Right ventricle myocardium superior (tissue), 1 donor: ENCODE measurements at regions not wholly inside any gene's neighbourhood (a gene's known extent, or its start where the extent isn't known, plus 50 kb on each side); places are given as distances from the start of the nearest gene placed in this dataset.
"Not testable (repeated sequence)": the region's sequence is repeated elsewhere in the genome, so short reads cannot be mapped to it uniquely, and the experiment has no call there.

Experiments used
- ATAC-seq: fragments of 200-7000 bp; cut with Tn5 transposase; one replicate; pipeline ENCODE4 v1.9.1; 2020; ENCODE audit warnings: mild to moderate bottlenecking; ENCODE audit not compliant: poor library complexity
- DNase-seq: peaks from one replicate; pipeline ENCODE4 v3.0.0-alpha.2; 2020
- intact Hi-C: fragments of 100-400 bp; cut with DNase I; formaldehyde crosslinking; loops from one replicate; pipeline ENCODE4 v1.11.2; 2022
- donor health status: DM: no; HTN: yes; CAD: no; lungs with severe emphysema.

DNA sequence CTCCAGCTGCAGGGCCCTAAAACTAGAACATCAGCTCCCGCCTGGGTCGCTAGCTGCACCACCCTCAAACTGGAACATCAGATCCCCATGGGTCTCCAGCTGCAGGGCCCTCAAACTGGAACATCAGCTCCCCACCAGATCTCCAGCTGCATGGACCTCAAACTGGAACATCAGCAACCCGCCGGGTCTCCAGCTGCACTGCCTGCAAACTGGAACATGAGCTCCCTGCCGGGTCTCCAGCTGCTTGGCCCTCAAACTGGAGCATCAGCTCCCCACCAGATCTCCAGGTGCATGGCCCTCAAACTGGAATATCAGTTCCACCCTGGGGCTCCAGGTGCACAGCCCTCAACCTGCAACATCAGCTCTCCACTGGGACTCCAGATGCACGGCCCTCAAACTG lies 82.7 kb downstream of the TFRC start:
- intact Hi-C loops, DNase-seq, ATAC-seq: not testable (repeated sequence)

DNA sequence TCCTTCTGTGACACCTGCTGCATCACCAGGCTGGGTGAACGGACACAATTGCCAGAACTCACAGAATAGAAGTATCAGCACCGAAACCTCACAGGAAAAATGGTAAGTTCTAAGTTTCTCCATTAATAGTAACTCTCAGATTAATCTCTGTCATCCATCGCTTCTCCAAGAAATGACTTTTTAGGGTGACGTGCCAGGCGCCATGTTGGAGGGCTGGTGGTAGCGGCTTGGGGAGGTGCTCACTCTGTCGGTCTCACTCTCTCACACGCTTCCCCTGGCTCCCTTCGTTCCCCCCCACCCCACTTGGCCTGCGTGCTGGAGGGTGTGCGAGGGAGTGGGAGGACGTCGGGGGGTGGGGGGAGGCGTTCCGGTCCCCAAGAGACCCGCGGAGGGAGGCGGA lies 85.6 kb downstream of the TFRC start:
- DNase-seq, ATAC-seq, intact Hi-C loops: not testable (repeated sequence)

DNA sequence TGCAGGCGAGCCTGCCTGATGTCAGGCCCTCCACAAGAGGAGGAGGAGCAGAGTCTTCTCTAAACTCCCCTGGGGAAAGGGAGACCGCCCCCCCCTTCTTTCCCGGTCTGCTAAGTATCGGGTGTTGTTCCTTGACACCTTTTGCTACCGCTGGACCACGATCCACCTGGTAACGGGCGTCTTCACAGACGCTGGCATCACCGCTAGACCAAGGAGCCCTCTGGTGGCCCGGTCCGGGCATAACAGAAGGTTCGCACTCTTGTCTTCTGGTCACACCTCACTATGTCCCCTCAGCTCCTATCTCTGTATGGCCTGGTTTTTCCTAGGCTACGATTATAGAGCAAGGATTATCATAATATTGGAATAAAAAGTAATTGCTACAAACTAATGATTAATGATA lies 86.0 kb upstream of the TNK2 start:
- intact Hi-C loops, ATAC-seq: not testable (repeated sequence)
- DNase-seq, result peak; percentile 59

DNA sequence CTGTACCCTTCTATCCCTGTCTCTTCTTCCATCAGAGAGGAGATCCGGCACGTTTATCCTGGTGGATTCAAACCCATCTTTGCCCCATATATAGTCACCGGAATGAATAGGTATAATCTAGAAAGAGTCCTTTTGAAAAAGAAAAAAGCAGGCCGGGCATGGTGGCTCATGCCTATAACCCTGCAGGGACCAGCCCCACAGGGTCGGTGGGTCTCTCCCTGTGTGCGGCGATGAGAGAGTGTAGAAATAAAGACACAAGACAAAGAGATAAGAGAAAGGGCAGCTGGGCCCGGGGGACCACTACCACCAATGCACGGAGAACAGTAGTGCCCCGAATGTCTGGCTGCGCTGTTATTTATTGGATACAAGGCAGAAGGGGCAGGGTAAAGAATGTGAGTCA lies 85.3 kb upstream of the TNK2 start:
- ATAC-seq, DNase-seq, intact Hi-C loops: not testable (repeated sequence)

DNA sequence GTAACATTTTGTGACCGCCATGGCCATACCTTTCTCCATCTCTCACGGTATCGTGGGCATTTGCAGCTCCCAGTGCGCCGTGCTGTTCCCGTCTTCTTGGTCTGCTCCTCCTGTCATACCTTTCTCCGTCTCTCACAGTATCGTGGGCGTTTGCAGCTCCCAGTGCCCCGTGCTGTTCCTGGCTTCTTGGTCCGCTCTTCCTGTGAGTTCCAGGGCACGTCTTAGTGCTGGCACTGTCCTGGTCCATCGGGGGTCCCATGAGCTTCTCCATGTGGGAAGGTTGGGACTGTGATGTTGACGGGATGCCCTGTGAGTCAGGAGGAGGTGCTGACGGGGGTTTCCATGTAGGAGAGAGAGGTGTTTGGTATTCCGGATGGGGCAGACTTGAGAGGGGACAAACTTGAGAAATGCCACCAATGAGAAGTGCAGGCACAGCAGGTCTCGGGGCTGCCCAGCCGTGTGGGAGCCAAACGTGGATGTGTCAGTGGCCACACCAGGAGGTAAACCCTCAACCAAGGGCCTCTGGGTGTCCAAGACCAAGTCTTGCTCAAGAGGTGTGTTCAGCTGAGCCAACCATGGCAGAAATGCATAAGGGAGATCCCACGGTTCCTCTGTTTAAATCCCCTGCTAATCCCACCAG lies 84.7 kb upstream of the TNK2 start:
- intact Hi-C loops, ATAC-seq: not testable (repeated sequence)

DNA sequence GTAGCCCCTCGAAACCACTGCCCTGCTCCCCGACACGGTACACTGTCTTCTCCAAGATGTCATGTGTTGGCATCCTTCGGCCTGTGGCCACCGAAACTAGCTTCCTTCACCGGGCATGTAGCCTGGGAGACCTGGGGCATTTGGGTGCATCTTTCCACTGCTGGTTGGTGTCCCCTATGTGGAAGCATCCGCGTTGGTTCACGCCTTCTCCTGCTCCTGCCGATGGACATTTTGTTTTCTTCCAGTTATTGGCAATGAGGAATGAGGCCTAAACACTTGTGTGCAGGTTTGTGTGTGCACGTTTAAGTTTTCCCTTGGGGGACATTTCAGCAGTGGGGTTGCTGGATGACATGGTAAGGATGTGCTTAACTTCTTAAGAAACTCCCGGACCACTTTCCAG lies 83.6 kb upstream of the TNK2 start:
- ATAC-seq, DNase-seq, intact Hi-C loops: not testable (repeated sequence)

More for the DNA sequence above, 84.7 kb upstream of the TNK2 start:
- not testable (repeated sequence) for DNase-seq

DNA sequence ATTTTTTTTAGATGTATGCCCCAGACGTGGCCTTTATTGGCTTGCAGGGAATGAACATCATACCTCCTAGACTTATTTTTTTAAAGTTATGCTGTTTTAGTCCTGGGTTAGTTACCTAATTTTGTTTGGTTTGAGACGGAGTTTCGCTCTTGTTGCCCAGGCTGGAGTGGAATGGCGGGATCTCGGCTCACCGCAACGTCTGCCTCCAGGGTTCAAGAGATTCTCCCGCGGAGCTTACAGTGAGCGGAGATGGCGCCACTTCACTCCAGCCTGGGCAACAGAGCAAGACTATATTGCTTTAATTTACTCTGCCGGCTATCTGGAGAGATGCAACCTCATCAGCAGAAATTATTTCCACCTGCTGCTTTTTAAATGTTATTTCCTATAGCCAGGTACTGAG lies 82.9 kb upstream of the TNK2 start:
- not testable (repeated sequence) for ATAC-seq

DNA sequence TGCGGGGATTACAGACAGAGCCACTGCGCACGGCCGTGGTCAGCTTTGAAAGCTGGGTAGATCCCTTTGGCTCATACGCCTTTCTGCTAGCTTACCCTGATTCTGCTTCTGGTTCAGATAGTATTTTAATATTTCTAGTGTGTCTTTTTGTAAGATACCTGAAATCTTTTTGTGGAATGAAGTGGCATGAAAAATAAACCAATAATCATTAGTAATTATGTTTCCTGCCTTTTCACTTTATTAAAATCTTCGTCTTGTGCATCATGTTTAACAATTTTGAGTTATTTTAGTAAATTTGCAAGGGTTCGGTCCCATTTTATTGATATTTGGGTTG lies 82.5 kb upstream of the TNK2 start:
- intact Hi-C loops, ATAC-seq, DNase-seq: not testable (repeated sequence)

More for the DNA sequence above, 82.9 kb upstream of the TNK2 start:
- intact Hi-C loops, DNase-seq: not testable (repeated sequence)

DNA sequence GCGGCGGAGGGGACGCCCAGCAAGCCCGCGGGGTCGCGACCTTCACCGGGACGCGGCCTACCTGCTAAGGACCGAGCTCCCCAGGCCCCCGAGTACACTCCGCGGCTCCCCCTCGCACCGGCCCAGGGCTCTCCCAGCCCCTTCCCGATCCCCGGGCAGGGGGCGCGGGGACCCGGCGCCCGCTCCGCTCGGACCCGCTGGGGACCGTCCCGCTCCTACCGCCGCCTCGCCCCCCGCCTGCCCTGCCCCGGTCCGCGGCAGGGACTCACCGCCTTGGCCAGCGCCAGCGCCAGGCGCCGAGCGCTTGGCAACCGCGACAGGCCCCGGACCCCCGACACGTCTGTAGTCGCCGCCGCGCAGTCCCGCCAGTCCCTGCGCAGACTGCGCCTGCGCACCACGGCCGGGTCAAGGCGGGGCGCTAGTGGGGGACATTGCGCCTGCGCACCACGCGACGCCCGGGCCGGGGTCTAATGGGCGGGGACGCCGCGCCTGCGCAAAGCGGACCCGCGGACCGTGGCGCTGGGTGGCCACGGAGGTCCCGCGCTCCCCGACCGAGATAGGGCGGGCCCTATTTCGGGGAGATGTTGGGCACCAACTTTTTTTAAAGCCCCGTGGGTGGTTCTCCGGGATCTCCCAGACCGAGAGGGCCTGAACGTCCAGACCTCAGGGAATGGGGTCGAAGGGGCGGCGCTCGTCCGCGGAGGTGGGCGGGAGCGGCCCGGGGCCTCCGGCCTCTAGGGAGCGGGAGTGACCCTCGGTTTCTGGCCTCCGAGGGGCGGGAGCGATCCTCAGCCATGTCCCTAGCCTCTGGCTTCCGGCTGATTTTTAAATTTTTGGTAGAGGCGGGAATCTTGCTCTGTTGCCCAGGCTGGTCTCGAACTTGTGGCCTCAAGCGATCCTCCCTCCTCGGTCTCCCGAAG lies 81.8 kb upstream of the TNK2 start:
- intact Hi-C loops, result not testable (repeated sequence)
- ATAC-seq, result peak; percentile 99
- DNase-seq, result peak; percentile 98

DNA sequence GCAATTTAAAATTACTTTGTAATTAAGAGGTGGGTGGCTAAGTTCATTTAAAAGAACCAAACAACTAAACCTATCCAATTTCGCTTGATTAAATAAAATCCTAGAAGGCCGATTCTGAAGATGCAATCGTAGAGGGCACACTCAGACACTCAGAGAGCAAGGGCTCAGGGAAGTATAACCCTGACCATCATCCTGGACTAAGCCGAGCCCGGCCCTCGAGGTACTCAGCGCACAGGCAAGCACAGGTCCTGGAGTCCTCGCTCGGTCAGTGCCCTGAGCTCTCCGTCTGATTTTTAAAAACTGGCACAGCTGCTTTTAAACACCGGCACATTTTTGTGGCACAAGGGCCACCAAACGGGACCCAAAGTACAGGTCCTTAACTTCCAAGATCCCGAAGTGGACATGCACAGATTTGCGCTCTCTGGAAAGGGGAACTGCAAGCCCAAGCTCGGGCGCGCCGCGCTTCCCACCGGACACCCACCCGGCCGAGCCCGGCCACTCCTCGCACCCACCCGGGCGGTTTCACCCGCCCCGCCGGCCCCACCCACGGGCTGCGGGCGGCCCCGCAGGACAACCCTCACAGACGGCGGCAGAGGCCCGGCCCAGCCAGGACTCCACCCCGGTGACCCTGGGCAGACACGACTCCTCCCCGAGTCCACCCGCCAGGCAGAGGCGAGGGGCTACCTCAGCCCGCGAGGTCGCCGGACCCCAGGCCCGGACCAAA lies 81.0 kb upstream of the TNK2 start:
- peak; percentile 78 for ATAC-seq
- intact Hi-C loops, result not testable (repeated sequence)
- DNase-seq, result peak; percentile 78

DNA sequence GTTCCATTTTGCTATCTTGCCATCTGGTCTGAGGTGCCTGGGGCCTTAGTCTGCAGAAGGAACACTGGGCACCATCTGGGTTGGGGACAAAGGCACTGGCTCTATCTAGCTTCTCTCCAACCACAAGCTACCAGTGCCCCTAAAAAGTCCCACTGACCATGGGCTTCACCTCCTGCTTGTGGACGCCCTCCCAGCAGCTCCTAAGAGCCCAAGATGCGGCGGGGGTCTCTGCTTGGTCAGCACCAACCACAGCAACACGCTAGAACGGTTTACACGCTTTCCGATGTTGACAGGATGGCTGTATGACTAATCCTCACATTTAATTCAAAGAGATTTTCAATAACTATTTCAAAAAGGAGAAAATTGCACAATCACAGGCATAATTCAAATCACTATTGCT lies 80.4 kb upstream of the TNK2 start:
- ATAC-seq, DNase-seq, intact Hi-C loops: not testable (repeated sequence)

DNA sequence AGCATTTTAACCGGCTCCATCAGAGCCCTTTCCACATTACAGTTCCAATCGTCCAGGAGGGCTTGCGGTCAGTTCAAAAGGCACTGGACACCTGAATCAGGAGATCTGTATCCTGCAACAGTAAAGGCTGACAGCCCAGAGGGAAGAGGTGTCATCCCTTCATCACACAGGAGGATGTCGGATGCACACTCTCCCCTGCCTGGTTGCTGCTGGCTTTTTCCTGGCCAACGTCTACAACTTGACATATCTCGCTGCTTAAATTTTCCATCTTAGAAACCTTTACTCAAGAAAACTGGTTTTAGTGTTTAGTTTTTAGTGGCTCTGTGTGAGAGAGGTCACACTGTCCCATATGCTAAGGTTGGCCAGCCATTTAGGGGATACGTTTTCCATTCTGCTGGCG lies 78.7 kb upstream of the TNK2 start:
- ATAC-seq, intact Hi-C loops, DNase-seq: not testable (repeated sequence)

DNA sequence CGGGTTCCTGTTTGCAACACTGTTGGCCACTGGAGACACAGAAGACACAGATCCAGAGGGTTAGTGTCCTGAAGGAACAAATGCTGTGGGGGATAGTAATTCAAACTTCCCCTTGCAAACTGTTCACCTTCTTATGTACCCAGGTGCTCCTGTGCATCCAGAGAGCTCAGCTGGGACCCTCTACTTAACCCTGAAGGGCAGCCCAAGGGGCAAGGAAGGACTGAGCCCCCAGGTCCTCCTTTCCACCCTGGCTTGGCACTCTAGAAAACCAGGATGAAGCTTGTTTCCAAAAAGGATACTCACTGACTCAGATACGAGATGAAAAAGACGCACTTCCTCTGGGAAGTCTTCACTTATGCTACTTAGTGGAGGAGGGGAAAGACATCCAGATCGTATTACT lies 78.2 kb upstream of the TNK2 start:
- DNase-seq, intact Hi-C loops, ATAC-seq: not testable (repeated sequence)

DNA sequence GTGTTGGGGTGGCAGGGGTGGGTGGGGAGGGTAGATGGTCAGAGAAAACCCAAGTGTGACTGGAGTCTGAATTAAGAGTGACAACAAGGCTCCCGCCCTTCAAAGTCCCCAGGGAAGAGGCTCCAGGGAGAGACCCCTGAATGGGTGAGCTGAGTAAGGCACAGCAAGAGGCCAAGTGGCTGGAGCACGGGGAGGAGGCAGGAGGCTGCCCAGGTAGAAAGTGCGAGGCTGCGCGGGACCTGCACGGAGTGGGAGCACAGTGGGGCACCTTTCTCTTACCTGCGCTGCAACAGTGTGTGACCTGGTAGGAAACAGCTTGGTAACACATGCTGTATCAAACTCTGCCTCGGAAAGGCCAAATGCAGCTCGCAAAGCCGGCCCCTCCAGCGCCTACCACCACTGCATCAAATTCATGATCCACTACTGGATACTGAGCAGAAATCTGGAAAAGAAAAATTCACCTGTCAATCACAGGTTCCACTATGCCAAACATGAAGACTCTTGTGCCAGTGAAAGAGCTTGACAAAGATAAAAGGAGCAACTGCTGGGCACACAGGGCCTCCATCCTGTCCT lies 77.1 kb upstream of the TNK2 start:
- intact Hi-C loops, ATAC-seq, DNase-seq: not testable (repeated sequence)

DNA sequence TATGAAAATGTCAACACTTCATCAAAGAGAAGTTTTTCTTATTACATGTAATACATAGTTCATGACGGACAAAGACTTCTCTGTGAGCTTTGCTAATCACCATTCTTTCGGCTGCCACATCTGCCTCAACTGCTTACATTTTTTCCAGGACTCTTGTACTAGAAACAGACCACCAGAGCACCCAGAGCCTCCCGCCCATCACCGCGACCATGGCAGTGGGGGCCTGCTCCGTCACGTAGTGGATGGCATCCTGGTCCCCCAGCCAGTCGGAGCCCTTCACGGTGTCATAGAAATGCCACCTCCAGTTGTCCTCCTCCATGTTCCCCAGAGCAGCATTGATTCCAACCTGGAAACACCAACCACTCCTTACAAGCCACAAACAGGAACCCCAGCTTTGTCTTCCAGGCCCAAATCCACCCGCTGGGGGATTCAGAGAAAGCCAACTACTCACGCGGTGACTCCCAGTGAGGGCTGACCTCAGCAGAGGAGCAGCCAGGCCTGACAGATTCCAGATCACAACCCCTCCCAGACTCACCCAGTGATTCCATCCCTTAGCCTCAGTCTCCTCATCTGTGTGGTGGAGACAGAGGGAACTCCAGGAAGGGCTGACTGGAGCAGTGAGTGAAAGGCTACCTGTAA lies 76.2 kb upstream of the TNK2 start:
- ATAC-seq, intact Hi-C loops, DNase-seq: not testable (repeated sequence)

DNA sequence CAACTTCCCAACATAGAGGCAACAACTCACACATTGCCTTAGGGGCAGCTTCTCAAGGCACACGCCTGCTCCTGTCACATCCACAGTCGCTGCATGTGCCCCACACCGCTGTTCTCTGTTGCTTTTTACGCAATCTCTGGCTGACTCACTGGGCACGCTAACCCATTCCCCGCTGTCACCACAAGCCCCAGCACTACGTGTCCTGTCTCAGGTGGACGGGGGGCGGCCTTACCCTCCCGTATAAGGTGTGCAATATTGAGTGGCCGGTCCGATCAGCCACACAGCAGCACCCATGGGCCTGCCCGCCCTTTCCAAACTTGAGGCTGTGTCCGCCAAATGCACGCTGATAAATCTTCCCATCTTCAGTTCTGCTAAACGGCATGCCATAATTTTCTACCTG lies 75.5 kb upstream of the TNK2 start:
- ATAC-seq, result peak; percentile 9
- intact Hi-C loops, DNase-seq: not testable (repeated sequence)

DNA sequence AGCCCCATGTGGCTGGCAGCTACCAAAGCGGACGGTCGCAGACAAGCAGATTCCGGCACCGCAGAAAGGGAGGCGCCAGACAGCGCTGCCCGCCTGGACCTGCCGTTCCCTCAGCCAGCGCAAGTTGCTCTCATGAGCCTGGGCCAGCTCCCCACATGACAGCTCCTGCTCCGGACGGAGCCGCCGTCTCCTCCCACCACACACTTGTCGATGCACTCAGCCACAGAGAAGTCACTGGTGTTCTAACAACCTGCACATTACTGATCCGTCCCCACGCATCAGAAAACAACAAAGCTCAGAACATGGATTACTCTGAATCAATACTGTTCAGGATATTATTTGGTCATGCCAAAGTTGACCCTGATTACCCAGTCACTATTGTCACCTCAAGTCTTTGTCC lies 74.4 kb upstream of the TNK2 start:
- intact Hi-C loops, DNase-seq, ATAC-seq: not testable (repeated sequence)

DNA sequence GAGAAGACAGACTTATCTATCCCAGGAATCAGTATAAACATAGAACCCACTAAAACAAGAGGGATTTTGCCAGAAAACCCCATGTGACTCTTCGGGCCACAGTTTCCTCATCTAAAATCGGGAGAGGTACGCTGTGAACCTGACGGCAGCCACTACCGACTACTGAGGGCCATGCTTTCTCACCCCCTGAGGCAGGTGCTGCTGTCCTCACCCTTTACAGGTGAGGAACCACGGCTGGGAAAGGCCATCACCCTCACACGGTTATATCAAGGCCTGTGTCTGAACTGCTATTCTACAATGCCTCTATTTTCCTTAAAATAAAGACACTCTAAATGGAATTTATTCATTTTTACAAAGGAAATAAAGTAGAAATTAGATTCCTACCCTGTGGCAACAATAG lies 73.4 kb upstream of the TNK2 start:
- ATAC-seq, intact Hi-C loops, DNase-seq: not testable (repeated sequence)
